H1 (cell line): ENCODE measurements at regions not wholly inside any gene's neighbourhood (a gene's known extent, or its start where the extent isn't known, plus 50 kb on each side); places are given as distances from the start of the nearest gene placed in this dataset.

Experiments
- CTCF ChIA-PET: fragments of 300-600 bp; sonication (Branson Sonifier 250); formaldehyde crosslinking; loops from one replicate; lab custom pipeline; 2021; ENCODE audit not compliant: partially characterized antibody; lab: Charles Lee
- POLR2A ChIA-PET: fragments of 300-600 bp; sonication (Branson Sonifier 250); formaldehyde crosslinking; loops from one replicate; lab custom pipeline; 2021; ENCODE audit warnings: inconsistent platforms; ENCODE audit not compliant: partially characterized antibody; lab: Charles Lee
- DNase-seq, 2 experiments: peaks; one replicate each; pipeline versions ENCODE4 v3.0.0 to v3.0.0-alpha.2; 2010 to 2022; ENCODE audit warnings: low spot score in 2 of 2, low read depth in 1 of 2, mixed read lengths in 1 of 2
- FAIRE-seq: peaks from 2 replicates; lab custom pipeline; 2011; peaks lifted over from hg19 to GRCh38; lab: Jason Lieb, UNC
- H2AFZ ChIP-seq: 2 replicates; pipeline ENCODE4 v1.8.1; 2012; ENCODE audit warnings: low read length, inconsistent platforms
- H2AK5ac ChIP-seq: 2 replicates; pipeline ENCODE4 v1.6.1; 2013; ENCODE audit warnings: low read depth, low read length
- H2BK120ac ChIP-seq: replicated peaks from 2 replicates; pipeline ENCODE3; 2013; ENCODE audit warnings: low read depth, low read length, inconsistent platforms
- H2BK12ac ChIP-seq: 2 replicates; pipeline ENCODE4 v1.6.1; 2013; ENCODE audit warnings: low read depth, low read length
- H2BK15ac ChIP-seq: 2 replicates; pipeline ENCODE4 v1.6.1; 2013; ENCODE audit warnings: low read length
- H2BK20ac ChIP-seq: 2 replicates; pipeline ENCODE4 v1.6.1; 2013; ENCODE audit warnings: low read length
- H2BK5ac ChIP-seq: 2 replicates; pipeline ENCODE4 v1.6.1; 2013; ENCODE audit warnings: low read depth, low read length
- H3K14ac ChIP-seq: 2 replicates; pipeline ENCODE4 v1.6.1; 2013; ENCODE audit warnings: inconsistent platforms; ENCODE audit not compliant: insufficient read length
- H3K18ac ChIP-seq: 2 replicates; pipeline ENCODE4 v1.6.1; 2013; ENCODE audit warnings: low read length; ENCODE audit errors: extremely low read depth
- H3K23ac ChIP-seq: 2 replicates; pipeline ENCODE4 v1.6.1; 2013; ENCODE audit warnings: inconsistent platforms; ENCODE audit not compliant: insufficient read length
- H3K23me2 ChIP-seq: 2 replicates; pipeline ENCODE4 v1.6.1; 2013; ENCODE audit warnings: low read depth, low read length
- H3K27ac ChIP-seq: 2 replicates; pipeline ENCODE4 v1.6.1; 2011; ENCODE audit warnings: low read depth, low read length, inconsistent platforms
- H3K27me3 ChIP-seq, 4 experiments: replicated peaks in 1 of 4; 1 replicate in 1 of 4; 2 replicates in 3 of 4; pipeline versions ENCODE4 v1.6.1 to v1.8.1; 2011 to 2013; ENCODE audit warnings: low read length in 3 of 4, mild to moderate bottlenecking in 3 of 4, inconsistent platforms in 2 of 4, mixed read lengths in 2 of 4, moderate library complexity in 1 of 4; ENCODE audit not compliant: control insufficient read depth in 3 of 4, insufficient read depth in 3 of 4; ENCODE audit errors: extremely low read depth in 1 of 4
- H3K36me3 ChIP-seq, 4 experiments: 2 replicates each; pipeline versions ENCODE4 v1.6.1 to v1.8.1; 2011 to 2013; ENCODE audit warnings: mild to moderate bottlenecking in 4 of 4, low read length in 3 of 4, moderate library complexity in 2 of 4, control low read depth in 1 of 4, inconsistent platforms in 1 of 4; ENCODE audit not compliant: insufficient read depth in 4 of 4, control insufficient read depth in 2 of 4
- H3K4ac ChIP-seq: replicated peaks from 2 replicates; pipeline ENCODE3; 2013; ENCODE audit warnings: low read length, low read depth, mixed read lengths, inconsistent platforms; ENCODE audit not compliant: insufficient read length
- H3K4me1 ChIP-seq, 4 experiments: replicated peaks in 1 of 4; 1 replicate in 1 of 4; 2 replicates in 3 of 4; pipeline versions ENCODE4 v1.6.1 to v1.8.1; 2011 to 2013; ENCODE audit warnings: low read length in 3 of 4, inconsistent platforms in 2 of 4, mixed read lengths in 1 of 4; ENCODE audit not compliant: insufficient read depth in 4 of 4, control insufficient read depth in 3 of 4
- H3K4me2 ChIP-seq, 2 experiments: 2 replicates each; pipeline versions ENCODE4 v1.6.1 to v1.8.1; 2011 to 2013; ENCODE audit warnings: low read depth in 2 of 2, low read length in 2 of 2, control low read depth in 1 of 2, inconsistent platforms in 1 of 2, mild to moderate bottlenecking in 1 of 2; ENCODE audit not compliant: insufficient read depth in 1 of 2
- H3K4me3 ChIP-seq, 4 experiments: fragments of 200-600, 300-600 bp in 1 of 4; sonication (generic), shearing (Covaris generic), sonication (Bioruptor Twin) in 1 of 4; 2 replicates each; pipeline versions ENCODE4 v1.5.1 to v1.8.1; 2011 to 2016; ENCODE audit warnings: low read length in 4 of 4, low read depth in 3 of 4, control low read depth in 2 of 4, inconsistent platforms in 2 of 4, mild to moderate bottlenecking in 2 of 4, mixed read lengths in 1 of 4, moderate library complexity in 1 of 4; ENCODE audit not compliant: insufficient read depth in 2 of 4; ENCODE audit errors: extremely low read depth in 1 of 4
- H3K56ac ChIP-seq: replicated peaks from 2 replicates; pipeline ENCODE3; 2013; ENCODE audit warnings: low read depth, mild to moderate bottlenecking, mixed read lengths, low read length, inconsistent platforms; ENCODE audit not compliant: insufficient read length
- H3K79me1 ChIP-seq: 2 replicates; pipeline ENCODE4 v1.6.1; 2013; ENCODE audit warnings: low read depth, low read length, control low read depth
- H3K79me2 ChIP-seq, 2 experiments: 2 replicates each; pipeline versions ENCODE4 v1.6.1 to v1.8.1; 2012 to 2013; ENCODE audit warnings: low read length in 2 of 2, mild to moderate bottlenecking in 2 of 2, inconsistent platforms in 1 of 2; ENCODE audit not compliant: insufficient read depth in 2 of 2, control insufficient read depth in 1 of 2
- H3K9ac ChIP-seq, 4 experiments: replicated peaks in 1 of 4; 1 replicate in 1 of 4; 2 replicates in 3 of 4; pipeline versions ENCODE4 v1.6.1 to v1.8.1; 2011 to 2013; ENCODE audit warnings: low read depth in 3 of 4, low read length in 3 of 4, control low read depth in 2 of 4, mild to moderate bottlenecking in 2 of 4, moderate library complexity in 2 of 4, inconsistent platforms in 1 of 4; ENCODE audit errors: extremely low read depth in 1 of 4
- H3K9me3 ChIP-seq, 2 experiments: 2 replicates each; pipeline versions ENCODE4 v1.6.1 to v1.8.1; 2012 to 2013; ENCODE audit warnings: mild to moderate bottlenecking in 2 of 2, moderate library complexity in 2 of 2, control low read depth in 1 of 2, inconsistent platforms in 1 of 2, low read depth in 1 of 2, low read length in 1 of 2, mixed read lengths in 1 of 2; ENCODE audit not compliant: insufficient read depth in 2 of 2
- H4K20me1 ChIP-seq, 2 experiments: replicated peaks in 1 of 2; 2 replicates each; pipeline versions ENCODE3 to v1.8.1; 2011 to 2013; ENCODE audit warnings: inconsistent platforms in 2 of 2, low read length in 2 of 2, mild to moderate bottlenecking in 1 of 2; ENCODE audit not compliant: insufficient read depth in 2 of 2, control insufficient read depth in 1 of 2
- H4K5ac ChIP-seq: 2 replicates; pipeline ENCODE4 v1.6.1; 2013; ENCODE audit warnings: low read length, low read depth, mixed read lengths, inconsistent platforms; ENCODE audit not compliant: insufficient read length
- H4K8ac ChIP-seq: 2 replicates; pipeline ENCODE4 v1.8.0; 2013; ENCODE audit warnings: mild to moderate bottlenecking, moderate library complexity, low read length, inconsistent platforms; ENCODE audit not compliant: insufficient read depth; ENCODE audit errors: extremely low read depth
- H4K91ac ChIP-seq: replicated peaks from 2 replicates; pipeline ENCODE3; 2013; ENCODE audit warnings: low read length, mixed read lengths, inconsistent platforms; ENCODE audit not compliant: insufficient read length
- BACH1 ChIP-seq: IDR thresholded peaks from 2 replicates; pipeline ENCODE4 v1.6.1; 2012; ENCODE audit warnings: low read length, improper control_type of control experiment
- CEBPB ChIP-seq: IDR thresholded peaks from 2 replicates; pipeline ENCODE4 v1.6.1; 2012; ENCODE audit warnings: low read depth, low read length
- CREB1 ChIP-seq: IDR thresholded peaks from 2 replicates; pipeline ENCODE4 v1.6.1; 2012; ENCODE audit warnings: inconsistent platforms
- CTBP2 ChIP-seq: IDR thresholded peaks from 2 replicates; pipeline ENCODE4 v1.7.0; 2011; ENCODE audit warnings: borderline replicate concordance, mild to moderate bottlenecking, moderate library complexity, mixed read lengths, low read length; ENCODE audit not compliant: insufficient read depth, insufficient read length
- EP300 ChIP-seq, 2 experiments: IDR thresholded peaks; 1 replicate in 1 of 2; 2 replicates in 1 of 2; pipeline ENCODE4 v1.6.1; 2011 to 2012; ENCODE audit warnings: low read depth in 2 of 2, low read length in 2 of 2, mild to moderate bottlenecking in 2 of 2, borderline replicate concordance in 1 of 2, inconsistent platforms in 1 of 2, moderate library complexity in 1 of 2
- FOSL1 ChIP-seq: IDR thresholded peaks from 2 replicates; pipeline ENCODE4 v1.6.1; 2011; ENCODE audit warnings: mild to moderate bottlenecking, low read depth, low read length, moderate library complexity; ENCODE audit not compliant: insufficient read depth
- JUN ChIP-seq: IDR thresholded peaks from 2 replicates; pipeline ENCODE4 v1.6.1; 2011; ENCODE audit warnings: low read depth, mild to moderate bottlenecking, improper control_type of control experiment, low read length
- POU5F1 ChIP-seq: IDR thresholded peaks from 2 replicates; pipeline ENCODE4 v1.6.1; 2011; ENCODE audit warnings: low read depth, mild to moderate bottlenecking, low read length, moderate library complexity
- RAD21 ChIP-seq, 2 experiments: IDR thresholded peaks in 1 of 2; conservative IDR thresholded peaks in 1 of 2; 2 replicates each; pipeline ENCODE4 v1.6.1; 2011; ENCODE audit warnings: low read depth in 2 of 2, low read length in 2 of 2, improper control_type of control experiment in 1 of 2, inconsistent platforms in 1 of 2, mild to moderate bottlenecking in 1 of 2, moderate library complexity in 1 of 2
- SIRT6 ChIP-seq: IDR thresholded peaks from one replicate; pipeline ENCODE4 v1.7.1; 2012; ENCODE audit warnings: low read length, inconsistent platforms
- TAF1 ChIP-seq: IDR thresholded peaks from 2 replicates; pipeline ENCODE4 v1.6.1; 2011; ENCODE audit warnings: mild to moderate bottlenecking, low read depth, low read length
- USF2 ChIP-seq: IDR thresholded peaks from 2 replicates; pipeline ENCODE4 v1.6.1; 2011; ENCODE audit warnings: low read length, improper control_type of control experiment
- YY1 ChIP-seq: IDR thresholded peaks from 2 replicates; pipeline ENCODE4 v1.6.1; 2011; ENCODE audit warnings: low read depth, mild to moderate bottlenecking, low read length
- WGBS, 2 experiments: shearing (Covaris generic) in 1 of 2; methylation state at CpG; one replicate each; pipeline versions ENCODE4 v1.1.6 to v1.1.7; 2013 to 2015; ENCODE audit warnings: low lambda C conversion rate in 2 of 2, mixed read lengths in 2 of 2, inconsistent platforms in 1 of 2, low coverage in 1 of 2, missing lambda C conversion rate in 1 of 2; ENCODE audit not compliant: insufficient replicate concordance in 2 of 2, insufficient coverage in 1 of 2, insufficient read length in 1 of 2; ENCODE audit errors: extremely low coverage in 1 of 2, missing lambda C conversion rate in 1 of 2; 5-methylcytosine and 5-hydroxymethylcytosine counted together

DNA sequence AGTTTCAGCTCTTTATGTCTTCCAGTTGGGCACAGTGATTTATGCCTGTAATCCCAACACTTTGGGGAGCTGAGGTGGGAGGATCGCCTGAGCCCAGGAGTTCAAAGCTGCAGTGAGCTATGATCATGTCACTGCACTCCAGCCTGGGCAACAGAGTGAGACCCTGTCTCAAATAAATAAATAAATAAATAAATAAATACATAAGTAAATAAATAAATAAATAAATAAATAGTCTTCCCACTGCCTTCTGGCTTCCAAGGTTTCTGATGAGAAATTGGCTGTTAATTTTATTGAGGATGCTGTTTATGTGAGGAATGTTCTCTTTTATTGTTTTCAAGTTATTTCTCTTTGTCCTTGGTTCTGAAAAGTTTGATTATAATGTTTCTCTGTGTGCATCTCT lies 1507.6 kb upstream of the GOT2 start:
- H2BK12ac ChIP-seq = no peak overlapping the region
- no peaks in the 10 kb centered on the region for H3K27me3 ChIP-seq
- no peaks in the 10 kb centered on the region for H3K4me1 ChIP-seq
- no peak overlapping the region for H3K14ac ChIP-seq
- no peak for FAIRE-seq
- H3K56ac ChIP-seq = no peak overlapping the region
- no peaks in the 10 kb centered on the region for H3K9me3 ChIP-seq
- H2BK120ac ChIP-seq = no peak overlapping the region
- H3K9ac ChIP-seq = no peak overlapping the region
- 94% methylated on average over 1 of the region's 1 CpG; no CpG with 5 or more reads in 1 of the 2 experiments for WGBS, 2 experiments
- H3K79me1 ChIP-seq = no peaks in the 10 kb centered on the region
- no peak overlapping the region for H2BK20ac ChIP-seq
- H3K23me2 ChIP-seq = no peaks in the 10 kb centered on the region
- no peak overlapping the region for H3K4me3 ChIP-seq
- no peak for TF ChIP-seq BACH1
- no peak for TF ChIP-seq FOSL1
- no peak for TF ChIP-seq USF2
- no peak for TF ChIP-seq SIRT6
- no peak for TF ChIP-seq EP300 (IDR thresholded peaks at IDR 0.05; ENCODE audit: borderline replicate concordance in 1 of 2, low read depth in 2 of 2, low read length in 2 of 2)
- TF ChIP-seq CTBP2 = no peak
- no peak for TF ChIP-seq CREB1
- no peak for TF ChIP-seq YY1
- TF ChIP-seq CEBPB = no peak
- TF ChIP-seq TAF1 = no peak
- TF ChIP-seq POU5F1 = no peak
- TF ChIP-seq RAD21 (IDR thresholded peaks at IDR 0.05 in 1 of 2, conservative IDR thresholded peaks at IDR 0.05 in 1 of 2; ENCODE audit: low read depth in 2 of 2, low read length in 2 of 2) = no peak
- TF ChIP-seq JUN = no peak
- TF ChIP-seq, all 59 proteins: peak for 0
- Histone ChIP-seq H4K5ac (no peak overlapping the region), H3K4me2 (no peak overlapping the region), H3K18ac (no peak overlapping the region), H4K20me1 (no peaks in the 10 kb centered on the region), H3K27ac (no peak overlapping the region), H3K4ac (no peak overlapping the region), H2AFZ (no peak overlapping the region), H4K91ac (no peak overlapping the region), H3K36me3 (no peaks in the 10 kb centered on the region), H2BK15ac (no peak overlapping the region), H2BK5ac (no peak overlapping the region), H3K79me2 (no peaks in the 10 kb centered on the region), H2AK5ac (no peak overlapping the region), H3K23ac (no peak overlapping the region), H4K8ac (no peak overlapping the region)
- DNase-seq = no peak
- POLR2A ChIA-PET = no interaction called here
- CTCF ChIA-PET = no interaction called here
